ENCODE measurements at regions not wholly inside any gene's neighbourhood (a gene's known extent, or its start where the extent isn't known, plus 50 kb on each side); places are given as distances from the start of the nearest gene placed in this dataset.

DNA sequence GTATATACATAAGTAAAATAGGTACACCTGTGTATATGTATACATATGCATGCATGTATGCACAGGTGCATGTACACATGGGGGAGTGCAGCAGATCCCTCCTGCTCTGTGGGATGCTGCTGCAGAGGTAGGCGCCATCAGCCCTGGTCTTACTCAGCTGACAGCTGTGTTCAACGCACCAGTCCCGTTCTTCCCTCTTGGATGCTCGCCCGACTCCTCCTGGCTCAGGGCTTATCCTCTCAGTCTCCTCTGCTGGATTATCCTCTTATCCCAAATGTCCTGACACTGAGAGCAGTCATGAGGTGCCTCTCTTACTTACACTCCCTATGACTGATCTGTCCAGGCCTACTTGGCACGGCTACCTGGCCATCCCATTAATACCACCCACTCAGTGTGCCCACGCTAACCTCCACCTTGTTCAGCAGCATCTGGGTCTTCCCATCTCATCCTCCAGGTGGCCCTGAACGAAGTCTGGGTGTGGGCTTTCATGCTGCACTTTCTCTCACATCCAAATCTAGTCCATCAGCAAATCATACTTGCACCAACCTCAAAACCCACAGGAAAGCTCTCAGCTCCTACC is 357.1 kb downstream of the TCERG1L start:
- H3K36me3 ChIP-seq: no peaks in the 10 kb centered on the region
- H3K27me3 ChIP-seq: no peaks in the 10 kb centered on the region
- TF ChIP-seq CTCF (IDR thresholded peaks at IDR 0.05) (no peak), POLR2A (IDR thresholded peaks at IDR 0.05) (no peak)
- no peaks in the 10 kb centered on the region for H3K4me1 ChIP-seq
- H3K9me3 ChIP-seq: no peaks in the 10 kb centered on the region
- no peak for DNase-seq
- H3K27ac ChIP-seq: no peak overlapping the region
- WGBS (ENCODE audit: insufficient coverage, low coverage, low lambda C conversion rate, missing lambda C conversion rate): 54% methylated on average over 4 of the region's 8 CpGs
- H3K4me3 ChIP-seq: no peak overlapping the region
- intact Hi-C loops (cut with DNase I): no loop called here
- no peak for ATAC-seq

- no peaks in the 10 kb centered on the region for H3K36me3 ChIP-seq
- ATAC-seq (no peak), DNase-seq (no peak)
- H3K27ac ChIP-seq: no peak overlapping the region
- H3K27me3 ChIP-seq: no peaks in the 10 kb centered on the region
- no peak overlapping the region for H3K4me3 ChIP-seq
- 60% methylated on average over 7 of the region's 8 CpGs for WGBS (ENCODE audit: insufficient coverage, low coverage, low lambda C conversion rate, missing lambda C conversion rate)
- no peaks in the 10 kb centered on the region for H3K4me1 ChIP-seq
- H3K9me3 ChIP-seq: no peaks in the 10 kb centered on the region
- TF ChIP-seq CTCF (IDR thresholded peaks at IDR 0.05): no peak
- TF ChIP-seq POLR2A (IDR thresholded peaks at IDR 0.05): no peak
- intact Hi-C loops (cut with DNase I): no loop called here
Measured at GRCh38 chr10:130956251-130956650, 355.3 kb downstream of the TCERG1L start.

- TF ChIP-seq CTCF (IDR thresholded peaks at IDR 0.05) (no peak), POLR2A (IDR thresholded peaks at IDR 0.05) (no peak)
- Histone ChIP-seq H3K36me3 (no peaks in the 10 kb centered on the region), H3K27ac (no peak overlapping the region), H3K4me1 (no peaks in the 10 kb centered on the region), H3K9me3 (no peaks in the 10 kb centered on the region), H3K27me3 (no peaks in the 10 kb centered on the region), H3K4me3 (no peak overlapping the region)
- intact Hi-C loops (cut with DNase I): no loop called here
- ATAC-seq (no peak), DNase-seq (no peak)
- WGBS (ENCODE audit: insufficient coverage, low coverage, low lambda C conversion rate, missing lambda C conversion rate): 61% methylated on average over 3 of the region's 5 CpGs
Measured at GRCh38 chr10:130957423-130957822, 354.1 kb downstream of the TCERG1L start.

DNA sequence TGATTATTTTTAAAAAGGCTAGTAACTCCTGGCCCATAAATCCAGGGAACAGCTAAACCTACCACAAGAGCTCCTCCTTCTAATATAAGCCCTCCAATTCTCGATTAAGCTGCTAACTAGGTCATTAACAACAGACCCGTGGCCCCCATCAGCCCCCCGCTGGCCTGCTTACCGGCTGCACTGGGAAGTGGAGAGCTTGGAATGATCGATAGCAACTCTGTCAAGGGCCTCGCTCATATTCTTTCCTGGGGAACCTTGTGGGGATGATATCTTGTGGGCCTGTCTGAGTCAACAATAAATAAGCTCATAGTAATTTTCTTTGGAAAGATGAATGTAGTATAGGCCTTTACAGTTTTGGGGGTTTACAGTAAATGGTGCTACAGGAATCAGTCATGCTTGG is 353.5 kb downstream of the TCERG1L start:
- H3K4me1 ChIP-seq: no peaks in the 10 kb centered on the region
- no peaks in the 10 kb centered on the region for H3K36me3 ChIP-seq
- WGBS (ENCODE audit: insufficient coverage, low coverage, low lambda C conversion rate, missing lambda C conversion rate): no CpG with 5 or more reads among the region's 6 CpGs
- H3K4me3 ChIP-seq: no peak overlapping the region
- H3K27ac ChIP-seq: no peak overlapping the region
- no peak for ATAC-seq
- H3K27me3 ChIP-seq: no peaks in the 10 kb centered on the region
- TF ChIP-seq POLR2A (IDR thresholded peaks at IDR 0.05): no peak
- no peak for TF ChIP-seq CTCF (IDR thresholded peaks at IDR 0.05)
- no peaks in the 10 kb centered on the region for H3K9me3 ChIP-seq
- intact Hi-C loops (cut with DNase I): no loop called here
- DNase-seq: no peak

Data from right lobe of liver (tissue), 6 donors.